Psoas muscle (tissue), 7 donors: ENCODE measurements at regions not wholly inside any gene's neighbourhood (a gene's known extent, or its start where the extent isn't known, plus 50 kb on each side); places are given as distances from the start of the nearest gene placed in this dataset.

Experiments used
- ATAC-seq, 4 donors: fragments of 200-7000 bp; cut with Tn5 transposase; one replicate each; pipeline ENCODE4 v1.9.1; 2020; ENCODE audit warnings: moderate library complexity in 3 of 4, mild to moderate bottlenecking in 2 of 4
- DNase-seq, 2 donors: peaks; one replicate each; pipeline ENCODE4 v3.0.0-alpha.2; 2020
- H3K27ac ChIP-seq: fragments of 200-600 bp; one replicate; pipeline ENCODE4 v1.8.0; 2022
- H3K27me3 ChIP-seq, 3 donors: fragments of 200-600 bp in 1 of 3; one replicate each; pipeline versions ENCODE4 v1.6.1 to v1.8.0; 2013 to 2022; ENCODE audit warnings: low read length in 2 of 3, mild to moderate bottlenecking in 2 of 3, moderate library complexity in 1 of 3; ENCODE audit not compliant: insufficient read depth in 3 of 3
- H3K36me3 ChIP-seq, 2 donors: fragments of 200-600 bp in 1 of 2; one replicate each; pipeline versions ENCODE4 v1.6.1 to v1.8.0; 2013 to 2022; ENCODE audit warnings: low read depth in 1 of 2, mild to moderate bottlenecking in 1 of 2, moderate library complexity in 1 of 2; ENCODE audit not compliant: insufficient read depth in 1 of 2
- H3K4me1 ChIP-seq: fragments of 200-600 bp; one replicate; pipeline ENCODE4 v1.8.0; 2022
- H3K4me3 ChIP-seq: fragments of 200-600 bp; one replicate; pipeline ENCODE4 v1.8.0; 2022; ENCODE audit warnings: mild to moderate bottlenecking
- H3K9me3 ChIP-seq: fragments of 200-600 bp; one replicate; pipeline ENCODE4 v1.8.0; 2022
- WGBS, 3 donors: extraction: QIAGEN DNeasy Blood & Tissue Kit; methylation state at CpG; one replicate each; pipeline versions ENCODE4 v1.1.6 to v1.1.7; 2013; 5-methylcytosine and 5-hydroxymethylcytosine counted together
- intact Hi-C, 2 donors: fragments of 100-400 bp; cut with DNase I; formaldehyde crosslinking; loops; one replicate each; pipeline versions ENCODE4 v1.11.0 to v1.14.2; 2022
- TF ChIP-seq, protein P1 (sequence below): fragments of 200-600 bp; IDR thresholded peaks from one replicate; pipeline ENCODE4 v1.8.0; 2022; ENCODE audit warnings: antibody characterized with exemption
- donor health status: healthy with polysubstance abuse.
- donor health status: DM: no; HTN: no; CAD: no; lungs with moderate emphysema.
- donor health status: Bipolar disorder and iron deficiency.
- donor health status: healthy.
- donor health status: DM: yes; HTN: yes; CAD: no.
- donor health status: DM: no; HTN: no; CAD: no.
- donor health status: DM: yes; HTN: yes; CAD: no.

DNA sequence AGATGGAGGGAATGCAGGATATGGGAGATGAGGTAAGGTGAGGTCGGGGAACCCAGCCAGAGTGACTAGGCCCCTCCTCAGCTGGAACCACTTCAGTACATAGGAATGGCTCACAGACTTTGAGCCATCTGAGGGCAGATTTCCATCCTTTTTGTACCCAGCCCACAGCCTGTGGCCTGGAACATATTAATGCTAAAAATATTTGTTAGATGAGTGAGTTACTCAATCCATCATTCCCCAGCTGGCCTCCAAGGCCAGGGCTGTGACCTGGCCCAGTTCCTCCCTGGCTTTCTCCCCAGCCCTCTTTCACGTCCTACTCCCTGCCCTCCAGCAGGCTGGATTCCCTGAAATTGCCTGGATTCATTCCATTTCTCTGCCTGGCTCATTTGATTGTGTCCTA, 57.2 kb upstream of the PRDM11 start:
- WGBS, 3 donors, result 6 to 30% (median 14%) methylated on average over 2 of the region's 2 CpGs
- H3K27ac ChIP-seq, result peak overlapping the region; percentile 75
- TF ChIP-seq, protein P1, sequence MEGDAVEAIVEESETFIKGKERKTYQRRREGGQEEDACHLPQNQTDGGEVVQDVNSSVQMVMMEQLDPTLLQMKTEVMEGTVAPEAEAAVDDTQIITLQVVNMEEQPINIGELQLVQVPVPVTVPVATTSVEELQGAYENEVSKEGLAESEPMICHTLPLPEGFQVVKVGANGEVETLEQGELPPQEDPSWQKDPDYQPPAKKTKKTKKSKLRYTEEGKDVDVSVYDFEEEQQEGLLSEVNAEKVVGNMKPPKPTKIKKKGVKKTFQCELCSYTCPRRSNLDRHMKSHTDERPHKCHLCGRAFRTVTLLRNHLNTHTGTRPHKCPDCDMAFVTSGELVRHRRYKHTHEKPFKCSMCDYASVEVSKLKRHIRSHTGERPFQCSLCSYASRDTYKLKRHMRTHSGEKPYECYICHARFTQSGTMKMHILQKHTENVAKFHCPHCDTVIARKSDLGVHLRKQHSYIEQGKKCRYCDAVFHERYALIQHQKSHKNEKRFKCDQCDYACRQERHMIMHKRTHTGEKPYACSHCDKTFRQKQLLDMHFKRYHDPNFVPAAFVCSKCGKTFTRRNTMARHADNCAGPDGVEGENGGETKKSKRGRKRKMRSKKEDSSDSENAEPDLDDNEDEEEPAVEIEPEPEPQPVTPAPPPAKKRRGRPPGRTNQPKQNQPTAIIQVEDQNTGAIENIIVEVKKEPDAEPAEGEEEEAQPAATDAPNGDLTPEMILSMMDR, result no peak
- DNase-seq (peak; percentile 87 to 93), ATAC-seq (peak; percentile 93 to 97 (median 95))
- no peaks in the 10 kb centered on the region for H3K9me3 ChIP-seq
- intact Hi-C loops, result no loop called here
- no peak overlapping the region for H3K4me3 ChIP-seq
- peaks cover 21% of the 10 kb centered on the region for H3K4me1 ChIP-seq
- no peaks in the 10 kb centered on the region for H3K36me3 ChIP-seq
- H3K27me3 ChIP-seq, result no peaks in the 10 kb centered on the region

DNA sequence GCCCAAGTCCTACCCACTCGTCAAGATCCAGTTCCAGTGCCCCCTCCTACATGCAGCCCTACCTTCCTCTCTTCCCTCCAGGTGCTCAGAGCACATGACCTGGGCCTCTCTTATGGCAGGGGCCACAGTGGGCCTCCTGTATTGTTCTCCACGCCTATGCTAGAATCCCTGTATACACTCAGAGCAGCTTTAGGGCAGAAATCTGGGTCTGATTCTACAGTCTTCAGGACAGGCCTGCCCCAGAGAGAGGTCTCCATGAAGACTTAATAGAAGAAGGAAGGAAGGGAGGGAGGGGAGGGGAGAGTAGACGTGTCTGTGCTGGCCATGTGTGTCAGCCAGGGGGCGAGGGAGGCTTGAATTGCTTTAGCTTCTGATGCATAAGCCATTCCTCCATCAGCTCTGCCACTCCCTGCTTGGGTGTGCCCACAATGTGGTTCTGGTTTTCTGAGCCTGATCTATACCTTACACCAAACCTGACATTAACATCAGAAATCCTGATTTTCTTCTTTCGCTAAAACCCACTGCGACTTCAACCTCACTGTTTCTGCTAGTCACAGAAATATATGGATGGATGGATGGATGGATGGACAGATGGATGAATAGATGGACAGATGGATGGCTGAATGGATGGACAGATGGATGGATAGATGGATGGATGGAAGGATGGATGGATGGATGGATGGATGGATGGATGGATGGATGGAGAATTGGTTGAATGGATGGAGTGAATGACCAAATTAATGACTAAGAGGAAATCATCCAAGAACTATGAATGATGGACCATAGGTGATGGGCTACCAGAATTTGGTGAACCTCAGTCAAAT, 56.6 kb upstream of the PRDM11 start:
- DNase-seq (no peak), ATAC-seq (peak; percentile 9 to 31 (median 18))
- no peaks in the 10 kb centered on the region for H3K27me3 ChIP-seq
- H3K9me3 ChIP-seq, result no peaks in the 10 kb centered on the region
- H3K36me3 ChIP-seq, result no peaks in the 10 kb centered on the region
- peaks cover 21% of the 10 kb centered on the region for H3K4me1 ChIP-seq
- peak overlapping the region; percentile 75 for H3K27ac ChIP-seq
- TF ChIP-seq, protein P1, result no peak
- intact Hi-C loops, result no loop called here
- no peak overlapping the region for H3K4me3 ChIP-seq
- WGBS, 3 donors, result 50 to 54% (median 52%) methylated on average over 6 of the region's 6 CpGs

DNA sequence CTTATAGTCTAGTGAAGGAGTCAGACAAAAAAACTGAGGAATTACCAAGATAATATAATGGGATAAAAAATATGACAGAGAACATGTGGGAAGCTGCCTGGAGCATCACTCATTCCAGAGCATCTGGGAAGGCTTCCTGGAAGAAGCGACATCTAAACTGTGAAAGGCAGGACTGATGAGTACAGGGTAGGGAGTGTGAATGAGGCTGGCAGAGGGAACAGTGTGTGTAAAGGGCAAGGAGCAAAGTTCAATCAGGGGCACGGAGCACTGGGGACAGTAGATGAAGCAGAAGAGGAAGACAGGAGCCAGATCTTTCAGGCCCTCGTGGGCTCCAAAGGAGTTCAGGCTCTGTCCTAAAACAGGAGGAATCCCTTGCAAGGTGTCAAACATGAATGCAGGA, 55.8 kb upstream of the PRDM11 start:
- Histone ChIP-seq H3K4me1 (peaks cover 21% of the 10 kb centered on the region), H3K4me3 (no peak overlapping the region), H3K9me3 (no peaks in the 10 kb centered on the region), H3K27me3 (no peaks in the 10 kb centered on the region), H3K27ac (peak overlapping the region; percentile 41), H3K36me3 (no peaks in the 10 kb centered on the region)
- no peak for ATAC-seq
- TF ChIP-seq, protein P1, result no peak
- DNase-seq, result no peak
- WGBS, 3 donors, result 72 to 86% (median 78%) methylated on average over 3 of the region's 3 CpGs
- intact Hi-C loops, result no loop called here

DNA sequence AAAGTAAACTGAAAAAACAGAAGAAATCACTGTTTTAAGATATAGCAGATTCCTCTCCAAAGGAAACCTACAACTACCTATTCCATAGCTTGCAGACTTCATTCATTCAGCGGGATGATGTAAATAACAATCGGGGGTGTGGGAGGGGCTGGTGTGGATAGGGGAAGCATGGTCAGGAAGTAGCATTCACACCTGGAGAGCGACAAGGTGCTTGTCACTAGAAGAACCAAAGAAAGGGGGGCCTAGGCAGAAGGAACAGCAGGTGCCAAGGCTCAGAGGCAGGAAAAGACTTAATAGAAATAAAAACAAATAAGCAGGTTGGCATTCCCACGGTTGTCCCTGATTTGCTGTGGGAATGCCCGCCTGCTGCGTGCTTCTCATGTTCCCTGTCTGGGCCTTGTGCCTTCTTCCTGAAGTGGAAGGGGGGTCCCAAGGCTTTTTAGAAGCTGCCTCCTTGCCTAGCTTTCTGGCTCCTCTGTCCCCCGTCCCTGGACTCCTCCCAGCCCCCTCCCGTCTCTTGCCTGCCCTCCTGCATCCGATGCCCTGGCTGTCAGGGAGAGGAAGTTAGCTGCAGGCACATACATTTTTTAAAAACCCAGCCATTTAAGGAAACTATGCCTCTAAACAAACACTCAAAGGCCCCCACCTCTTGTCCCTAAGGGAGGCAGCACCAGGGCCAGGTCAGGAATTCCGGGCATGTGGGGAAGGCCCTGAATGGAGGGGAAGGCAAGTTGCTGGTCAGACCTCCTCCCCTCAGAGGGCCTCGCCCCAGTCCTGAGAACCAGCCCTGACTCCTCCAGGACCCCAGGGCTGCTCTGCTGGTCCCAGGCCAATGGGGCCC, 54.7 kb upstream of the PRDM11 start:
- DNase-seq, result no peak
- no peak for ATAC-seq
- Histone ChIP-seq H3K4me1 (peaks cover 21% of the 10 kb centered on the region), H3K4me3 (no peak overlapping the region), H3K27me3 (peaks cover 0 to 3% (median 0%) of the 10 kb centered on the region in 3 donors), H3K27ac (peak overlapping the region; percentile 21), H3K36me3 (no peaks in the 10 kb centered on the region), H3K9me3 (no peaks in the 10 kb centered on the region)
- 62 to 71% (median 63%) methylated on average over 11 of the region's 11 CpGs for WGBS, 3 donors
- TF ChIP-seq, protein P1, result no peak
- intact Hi-C loops, result no loop called here
